Endothelial cell (in vitro differentiated cells): ENCODE measurements at regions not wholly inside any gene's neighbourhood (a gene's known extent, or its start where the extent isn't known, plus 50 kb on each side); places are given as distances from the start of the nearest gene placed in this dataset.
"Not testable (repeated sequence)": the region's sequence is repeated elsewhere in the genome, so short reads cannot be mapped to it uniquely, and the experiment has no call there.

Source experiments
- DNase-seq: peaks from one replicate; pipeline ENCODE4 v3.0.0; 2021; ENCODE audit warnings: low spot score
- H3K27ac Mint-ChIP-seq: one replicate; pipeline ENCODE4 v1.8.0; 2021; ENCODE audit warnings: mixed read lengths, inconsistent platforms; ENCODE audit not compliant: unreplicated experiment
- H3K27me3 Mint-ChIP-seq: one replicate; pipeline ENCODE4 v1.8.0; 2021; ENCODE audit warnings: mild to moderate bottlenecking, moderate library complexity, mixed read lengths, inconsistent platforms; ENCODE audit not compliant: unreplicated experiment
- H3K36me3 Mint-ChIP-seq: one replicate; pipeline ENCODE4 v1.8.0; 2021; ENCODE audit warnings: mild to moderate bottlenecking, low read depth, mixed read lengths, inconsistent platforms; ENCODE audit not compliant: unreplicated experiment
- H3K4me1 Mint-ChIP-seq: one replicate; pipeline ENCODE4 v1.8.0; 2021; ENCODE audit warnings: mild to moderate bottlenecking, mixed read lengths, inconsistent platforms; ENCODE audit not compliant: unreplicated experiment
- H3K4me3 Mint-ChIP-seq: one replicate; pipeline ENCODE4 v1.8.0; 2021; ENCODE audit warnings: mild to moderate bottlenecking, mixed read lengths, inconsistent platforms; ENCODE audit not compliant: unreplicated experiment
- H3K9me3 Mint-ChIP-seq: one replicate; pipeline ENCODE4 v1.8.0; 2021; ENCODE audit warnings: mixed read lengths, inconsistent platforms; ENCODE audit not compliant: unreplicated experiment
- CTCF ChIP-seq: fragments of 200-600 bp; sonication (generic); IDR thresholded peaks from one replicate; pipeline ENCODE4 v1.5.0; 2021; ENCODE audit warnings: antibody characterized with exemption; ENCODE audit not compliant: unreplicated experiment

GRCh38 chr5:123283499-123283898 is 139.7 kb downstream of the CEP120 start:
- H3K27me3 Mint-ChIP-seq = no peaks in the 10 kb centered on the region

GRCh38 chr5:123283031-123283430 is 140.2 kb downstream of the CEP120 start:
- no peak for DNase-seq
- no peak for TF ChIP-seq CTCF
- H3K4me3 Mint-ChIP-seq = no peak overlapping the region
- no peak overlapping the region for H3K27ac Mint-ChIP-seq
- H3K4me1 Mint-ChIP-seq = peaks cover 10% of the 10 kb centered on the region
- no peaks in the 10 kb centered on the region for H3K27me3 Mint-ChIP-seq
- H3K9me3 Mint-ChIP-seq = no peaks in the 10 kb centered on the region
- no peaks in the 10 kb centered on the region for H3K36me3 Mint-ChIP-seq

More at GRCh38 chr5:123283499-123283898, 139.7 kb downstream of the CEP120 start:
- Mint-ChIP-seq H3K9me3 (no peaks in the 10 kb centered on the region), H3K4me1 (peaks cover 10% of the 10 kb centered on the region), H3K4me3 (no peak overlapping the region), H3K36me3 (no peaks in the 10 kb centered on the region), H3K27ac (no peak overlapping the region)
- TF ChIP-seq CTCF = no peak
- no peak for DNase-seq

GRCh38 chr5:123282444-123282843 is 140.8 kb downstream of the CEP120 start:
- Mint-ChIP-seq H3K4me3 (no peak overlapping the region), H3K27me3 (no peaks in the 10 kb centered on the region), H3K27ac (no peak overlapping the region), H3K36me3 (no peaks in the 10 kb centered on the region), H3K4me1 (peaks cover 9% of the 10 kb centered on the region), H3K9me3 (no peaks in the 10 kb centered on the region)
- no peak for TF ChIP-seq CTCF
- no peak for DNase-seq

- H3K4me1 Mint-ChIP-seq, H3K27ac Mint-ChIP-seq, H3K4me3 Mint-ChIP-seq, H3K9me3 Mint-ChIP-seq, H3K36me3 Mint-ChIP-seq, H3K27me3 Mint-ChIP-seq, DNase-seq: not testable (repeated sequence)
These were observed 142.3 kb downstream of the CEP120 start for GRCh38 chr5:123280854-123281253.

- TF ChIP-seq CTCF = no peak
- Mint-ChIP-seq H3K9me3 (no peaks in the 10 kb centered on the region), H3K27ac (no peak overlapping the region), H3K36me3 (no peaks in the 10 kb centered on the region), H3K4me3 (no peak overlapping the region), H3K4me1 (peaks cover 3% of the 10 kb centered on the region), H3K27me3 (no peaks in the 10 kb centered on the region)
- DNase-seq = no peak
These were observed 144.1 kb downstream of the CEP120 start for GRCh38 chr5:123279136-123279535.

GRCh38 chr5:123278284-123278683 is 144.9 kb downstream of the CEP120 start:
- no peak overlapping the region for H3K27ac Mint-ChIP-seq
- no peak for DNase-seq

More at GRCh38 chr5:123278284-123278683, 144.9 kb downstream of the CEP120 start:
- no peaks in the 10 kb centered on the region for H3K4me1 Mint-ChIP-seq
- H3K27me3 Mint-ChIP-seq = no peaks in the 10 kb centered on the region
- H3K9me3 Mint-ChIP-seq = no peaks in the 10 kb centered on the region
- no peaks in the 10 kb centered on the region for H3K36me3 Mint-ChIP-seq
- no peak overlapping the region for H3K4me3 Mint-ChIP-seq
- TF ChIP-seq CTCF = no peak
